Amygdala (tissue), 56 donors: ENCODE measurements at regions not wholly inside any gene's neighbourhood (a gene's known extent, or its start where the extent isn't known, plus 50 kb on each side); places are given as distances from the start of the nearest gene placed in this dataset.

ENCODE experiments used
- DNase-seq, 56 donors: peaks; one replicate each; lab custom pipeline; 2025; lab: John Stamatoyannopoulos, UW

DNA sequence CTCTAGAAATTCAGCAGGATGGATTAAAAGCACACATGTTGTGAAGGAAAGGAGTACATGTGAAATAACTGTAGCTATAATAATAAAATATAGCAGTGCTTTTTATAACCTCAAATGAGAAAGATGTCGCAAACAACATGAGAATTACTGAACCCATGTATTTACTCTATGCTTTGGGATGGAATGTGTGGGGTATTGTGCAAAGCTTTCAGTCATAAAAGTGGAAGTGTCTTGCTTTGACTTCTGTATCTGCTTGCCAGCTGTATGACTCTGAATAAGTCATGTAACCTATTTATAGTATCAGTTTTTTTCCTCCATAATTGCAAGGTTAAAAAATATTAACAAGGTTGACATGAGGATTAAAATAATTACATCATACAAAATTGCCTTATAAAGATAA lies 519.3 kb upstream of the CADM2 start:
- DNase-seq = no peak

DNA sequence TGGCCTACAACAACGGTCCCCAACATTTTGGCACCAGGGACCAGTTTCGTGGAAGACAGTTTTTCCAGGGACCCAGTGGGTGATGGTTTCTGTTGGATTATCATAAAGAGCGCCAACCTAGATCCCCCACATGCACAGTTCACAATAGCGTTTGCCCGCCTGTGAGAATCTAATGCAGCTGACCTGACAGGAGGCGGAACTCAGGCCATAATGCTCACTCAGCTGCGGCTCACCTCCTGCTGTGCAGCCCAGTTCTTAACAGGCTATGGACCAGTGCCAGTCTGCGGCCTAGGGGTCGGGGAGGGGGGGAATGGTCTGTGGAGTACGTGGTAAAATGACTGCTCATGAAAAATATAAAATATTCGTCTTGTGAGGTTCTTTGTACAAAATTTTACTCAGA lies 518.5 kb upstream of the CADM2 start:
- peak in 1 of 56 donors; percentile 0 for DNase-seq

DNA sequence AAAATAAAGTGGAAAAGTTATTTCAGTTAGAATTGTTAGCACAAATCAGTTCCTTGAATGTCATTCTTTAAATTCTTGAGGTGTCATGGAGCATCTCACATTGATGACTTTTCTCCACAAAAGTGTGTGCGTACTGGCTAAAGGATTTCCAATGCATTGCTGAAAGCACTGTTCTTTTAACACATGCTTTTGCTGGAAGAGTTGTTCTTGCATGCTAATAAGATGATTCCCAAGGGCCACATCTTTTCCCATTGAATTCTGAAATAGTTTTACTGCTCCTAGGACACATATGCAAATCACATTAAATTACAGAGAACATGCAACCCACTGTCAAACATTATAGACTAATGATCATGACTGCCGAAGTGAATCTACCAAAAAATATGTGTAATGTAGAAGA lies 516.3 kb upstream of the CADM2 start:
- no peak for DNase-seq

DNA sequence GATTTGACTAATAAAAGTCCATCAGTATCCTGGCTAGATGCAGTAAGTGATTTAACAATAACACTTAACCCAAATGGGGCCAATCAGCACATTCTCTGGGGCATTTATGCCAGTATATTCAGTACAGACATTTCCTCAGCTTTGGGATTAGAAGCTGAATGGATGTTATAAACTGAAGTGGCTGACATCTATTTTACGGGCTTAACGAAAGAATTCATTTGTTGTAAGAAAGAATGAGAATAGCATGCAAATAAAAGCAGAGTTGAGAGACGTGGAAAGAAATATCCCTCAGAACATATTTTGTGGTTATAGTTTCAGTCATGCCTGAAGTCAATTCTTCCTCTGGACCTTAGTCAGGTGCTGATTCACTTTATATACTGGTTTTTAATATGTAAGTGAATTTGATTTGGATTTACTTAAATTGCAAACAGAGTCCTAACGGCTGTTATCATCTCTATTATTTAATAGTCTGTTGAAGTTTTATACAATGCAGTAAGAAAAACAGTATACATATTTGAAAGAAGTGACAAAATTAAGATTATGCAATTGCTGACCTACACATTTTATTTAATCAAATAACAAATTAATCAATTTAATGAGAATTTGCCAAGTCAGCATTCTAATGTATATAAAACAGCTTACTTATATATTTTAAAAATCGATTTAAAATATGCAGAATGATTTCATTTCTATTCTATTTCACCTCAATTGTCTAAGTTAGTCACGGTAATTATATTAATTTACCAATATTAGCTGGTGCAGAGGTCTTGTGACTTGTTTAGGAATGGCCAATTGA lies 513.9 kb upstream of the CADM2 start:
- no peak for DNase-seq

DNA sequence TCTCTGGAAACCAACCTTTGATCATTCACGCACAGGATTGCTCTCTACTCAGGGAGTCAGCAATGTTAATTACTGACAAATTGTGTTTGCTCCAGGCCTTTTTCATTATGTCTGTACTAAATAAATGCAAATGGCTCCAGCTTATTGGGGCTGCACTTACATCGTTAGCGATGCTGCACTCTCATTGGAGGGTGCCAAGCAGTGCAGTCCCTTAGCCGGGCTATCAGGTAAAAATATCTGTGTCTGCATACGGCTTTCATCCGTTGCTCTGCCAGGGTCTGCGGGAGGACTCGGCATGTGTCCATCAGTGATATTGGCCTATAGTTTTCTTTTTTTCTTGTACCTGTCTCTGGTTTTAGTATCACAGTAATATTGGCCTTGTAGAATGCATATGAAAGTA lies 471.5 kb upstream of the CADM2 start:
- DNase-seq = no peak

DNA sequence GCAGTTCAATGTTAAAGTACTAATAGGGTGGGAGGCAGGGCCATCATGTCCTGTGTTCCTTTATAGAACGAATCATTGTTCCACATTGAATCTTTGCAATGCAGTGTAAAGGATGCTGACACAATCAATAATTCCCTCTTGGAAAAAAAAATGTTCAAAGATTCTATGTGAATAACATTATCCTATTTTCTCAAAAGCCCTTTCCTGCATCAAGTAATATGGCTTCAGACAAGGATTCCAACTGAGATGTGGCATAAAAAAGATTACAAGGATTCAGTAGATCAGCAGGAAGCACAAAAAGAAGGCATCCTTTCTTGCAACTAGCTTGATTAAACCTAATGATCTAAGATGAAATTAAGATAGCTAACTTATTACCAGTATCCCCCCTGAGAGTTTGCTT lies 454.0 kb upstream of the CADM2 start:
- no peak for DNase-seq

DNA sequence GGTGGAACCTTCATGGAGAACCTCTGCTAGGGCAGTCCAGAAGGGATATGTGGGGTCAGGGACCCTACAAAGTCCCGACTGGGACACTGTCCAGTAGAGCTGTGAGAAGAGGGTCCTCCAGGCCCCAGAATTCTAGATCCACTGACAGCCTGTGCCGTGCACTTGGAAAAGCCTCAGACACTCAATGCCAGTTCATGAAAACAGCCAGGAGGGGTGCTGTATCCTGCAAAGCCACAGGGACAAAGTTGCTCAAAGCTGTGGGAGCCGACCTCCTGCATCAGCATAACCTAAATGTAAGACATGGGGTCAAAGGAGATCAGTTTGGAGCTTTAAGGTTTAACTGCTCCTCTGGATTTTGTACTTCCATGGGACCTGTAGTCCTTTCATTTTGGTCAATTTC lies 448.8 kb upstream of the CADM2 start:
- no peak for DNase-seq

DNA sequence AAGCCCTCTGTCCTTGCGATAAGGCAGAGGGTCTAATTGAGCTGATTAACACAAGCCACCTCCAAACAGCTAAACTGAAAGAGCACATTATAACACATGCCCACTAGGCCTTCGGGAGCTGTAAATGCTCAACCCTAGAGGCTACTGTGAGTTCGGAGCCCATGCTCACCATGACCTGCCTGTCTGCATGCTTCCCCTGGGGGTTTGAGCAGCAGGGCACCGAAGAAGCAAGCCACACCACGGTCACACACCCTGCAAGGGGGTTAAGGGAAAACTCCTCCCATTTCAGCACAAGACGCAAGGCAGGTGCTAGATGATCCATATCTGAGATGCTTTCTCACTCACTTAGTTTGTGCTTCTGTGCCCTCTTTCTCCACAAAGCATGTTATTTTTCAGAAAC lies 435.9 kb upstream of the CADM2 start:
- DNase-seq = no peak

DNA sequence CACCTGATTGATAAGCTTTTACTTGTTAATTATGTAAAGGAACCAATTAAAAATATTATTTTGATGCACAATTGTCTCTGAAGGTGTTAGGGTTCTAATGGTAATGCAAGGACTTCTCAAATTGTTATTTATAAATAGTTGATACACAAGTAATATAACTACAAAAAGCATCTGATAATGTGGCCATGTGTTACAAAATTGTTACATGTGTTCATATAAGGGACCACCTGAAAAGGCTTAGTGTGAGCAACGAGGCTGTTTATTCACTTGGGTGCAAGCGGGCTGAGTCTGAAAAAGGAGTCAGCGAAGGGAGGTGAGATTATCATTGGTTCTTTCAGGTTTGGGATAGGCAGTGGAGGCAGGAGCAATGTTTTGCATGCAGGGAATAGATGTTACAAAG lies 421.9 kb upstream of the CADM2 start:
- no peak for DNase-seq

DNA sequence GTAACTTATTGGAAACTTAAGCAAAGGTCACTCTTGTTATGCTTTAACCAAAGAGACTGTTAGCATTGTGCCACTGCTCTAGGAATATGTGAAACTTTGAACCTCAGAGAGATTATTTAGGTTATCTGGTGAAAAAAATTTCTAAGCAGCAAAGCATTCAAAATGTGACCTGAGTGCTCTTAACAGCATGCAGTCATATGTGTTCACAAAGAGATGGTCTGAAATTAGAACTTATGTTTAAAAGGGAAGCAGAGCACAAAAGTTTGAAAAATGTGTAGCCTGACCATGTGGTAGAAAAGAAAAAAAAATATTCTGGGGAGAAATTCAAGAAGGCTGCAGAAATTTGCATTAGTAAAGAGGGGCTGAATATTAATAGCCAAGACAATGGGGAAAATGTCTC lies 420.2 kb upstream of the CADM2 start:
- DNase-seq = no peak

DNA sequence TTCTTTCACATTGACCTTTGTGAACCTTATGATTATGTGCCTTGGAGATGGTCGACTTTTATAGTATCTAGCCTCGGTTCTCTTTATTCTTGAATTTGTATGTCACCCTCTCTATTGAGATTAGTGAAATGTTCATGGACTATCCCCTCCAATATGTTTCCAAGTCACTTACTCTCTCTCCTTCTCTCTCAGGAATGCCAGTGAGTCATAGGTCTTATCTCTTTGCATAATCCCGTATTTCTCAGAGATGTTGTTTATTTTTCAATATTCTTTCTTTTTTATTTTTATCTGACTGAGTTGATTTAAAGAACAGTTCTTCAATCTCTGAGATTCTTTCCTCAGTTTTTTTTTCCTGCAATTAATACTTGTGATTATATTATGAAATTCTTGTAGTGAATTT lies 411.6 kb upstream of the CADM2 start:
- no peak for DNase-seq

DNA sequence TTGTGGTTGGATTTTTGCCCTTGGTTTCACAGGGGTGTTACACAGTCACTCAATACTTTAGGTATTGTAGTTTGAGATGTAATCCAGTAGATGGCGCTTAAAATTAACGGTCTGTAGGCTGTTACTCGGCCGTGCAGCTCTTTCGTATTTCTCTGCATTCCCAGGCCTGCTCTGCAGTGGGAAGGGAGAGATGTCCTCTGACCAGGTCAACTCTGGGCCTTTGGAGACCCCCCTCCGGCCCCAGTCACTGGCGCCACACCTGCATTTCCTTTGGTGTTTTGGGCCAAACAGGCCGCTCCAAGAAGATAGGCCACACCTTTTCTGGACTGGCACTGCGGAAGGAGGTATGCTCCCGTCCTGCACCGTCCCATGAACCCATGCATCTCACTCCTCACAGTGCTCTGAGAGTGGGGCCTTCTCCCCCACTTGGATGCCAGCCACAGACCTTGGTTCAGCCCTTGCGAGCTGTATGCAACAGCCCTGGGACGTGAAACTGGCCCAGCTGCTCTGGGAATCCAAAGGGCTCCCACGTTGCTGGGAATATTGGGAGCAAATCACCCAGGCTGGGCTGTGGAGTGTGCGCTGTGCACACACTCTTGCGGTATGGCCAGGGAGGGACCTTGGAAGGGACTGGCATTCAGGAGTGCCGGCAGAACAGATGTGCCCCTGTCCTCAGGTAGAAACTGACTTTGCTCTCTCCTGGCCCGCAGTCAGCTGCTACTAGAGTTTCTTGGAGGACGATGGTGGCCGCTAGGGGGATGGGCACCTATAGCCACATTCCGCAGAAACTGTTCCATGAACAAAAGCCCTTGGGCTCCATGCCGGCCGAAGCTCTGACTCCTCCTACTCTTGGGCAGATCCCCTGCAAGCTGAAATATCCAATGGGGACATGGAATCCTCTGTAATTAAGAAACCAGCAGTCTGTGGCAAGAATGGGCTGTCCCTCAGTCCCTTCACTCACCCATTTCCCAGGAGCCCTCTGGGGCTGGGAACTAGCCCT lies 410.5 kb upstream of the CADM2 start:
- DNase-seq = peak in 19 of 56 donors; percentile 2 to 38 (median 9)

DNA sequence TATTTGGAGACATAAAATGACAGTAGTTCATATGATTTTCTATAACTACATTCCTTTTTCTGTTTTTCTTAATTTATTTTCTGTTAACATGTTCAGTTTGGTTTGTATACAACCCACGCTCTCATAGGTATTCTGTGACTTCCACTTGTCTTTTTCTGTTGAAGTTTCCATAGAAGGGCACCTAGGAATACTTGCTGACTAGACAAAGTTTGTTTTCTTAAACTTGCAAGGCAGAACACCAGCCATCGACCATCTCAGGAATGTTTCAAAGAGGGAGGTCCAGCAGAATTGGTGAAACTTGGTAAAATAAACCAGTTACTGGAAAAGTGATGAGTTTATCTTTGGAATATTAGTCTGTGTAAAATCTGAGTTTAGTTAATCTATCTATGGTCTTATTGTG lies 403.2 kb upstream of the CADM2 start:
- no peak for DNase-seq

DNA sequence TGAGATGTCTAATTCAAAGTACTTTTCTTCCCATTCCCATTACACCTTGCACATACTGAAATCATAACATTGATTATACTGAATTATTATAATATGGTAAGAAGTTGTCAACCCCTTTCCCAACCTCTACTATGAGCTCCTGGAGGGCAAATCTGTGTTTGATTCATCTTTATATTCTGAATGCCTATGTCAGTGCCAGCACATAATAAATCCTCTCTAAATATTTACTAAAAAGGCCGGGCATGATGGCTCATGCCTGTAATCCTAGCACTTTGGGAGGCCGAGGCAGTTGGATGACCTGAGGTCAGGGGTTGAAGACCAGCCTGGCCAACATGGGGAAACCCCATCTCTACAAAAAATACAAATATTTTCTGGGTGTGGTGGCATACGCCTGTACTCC lies 392.5 kb upstream of the CADM2 start:
- no peak for DNase-seq

DNA sequence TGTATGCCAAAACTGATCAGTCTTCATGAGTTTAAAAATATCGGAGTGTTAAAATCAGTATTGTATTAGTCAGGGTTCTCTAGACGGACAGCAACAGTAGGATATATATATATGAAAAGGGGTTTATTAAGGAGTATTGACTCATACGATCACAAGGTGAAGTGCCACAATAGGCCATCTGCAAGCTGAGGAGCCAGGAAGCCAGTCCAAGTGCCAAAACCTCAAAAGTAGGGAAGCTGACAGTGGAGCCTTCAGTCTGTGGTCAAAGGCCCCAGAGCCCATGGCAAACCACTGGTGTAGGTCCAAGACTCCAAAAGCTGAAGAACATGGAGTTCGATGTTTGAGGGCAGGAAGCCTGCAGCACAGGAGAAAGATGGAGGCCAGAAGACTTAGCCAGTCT lies 391.0 kb upstream of the CADM2 start:
- DNase-seq = no peak

DNA sequence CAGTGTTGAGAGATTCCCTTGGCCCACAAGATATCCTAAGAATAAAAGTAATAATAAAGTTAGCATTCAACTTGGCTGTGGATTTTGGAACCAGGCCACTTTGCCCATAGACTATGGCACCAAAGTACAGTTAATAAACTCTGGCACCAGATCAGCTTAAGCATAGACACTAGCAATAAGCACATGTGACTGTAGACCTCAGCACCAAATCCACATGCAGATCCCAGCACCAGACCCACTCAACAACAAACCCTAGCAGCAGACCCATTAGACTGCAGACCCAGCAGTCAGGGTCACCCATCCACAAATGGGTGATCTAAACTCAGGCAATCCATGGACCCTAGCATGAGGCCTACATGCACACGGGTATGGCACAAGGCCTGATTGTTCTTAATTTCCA lies 384.8 kb upstream of the CADM2 start:
- DNase-seq = no peak

DNA sequence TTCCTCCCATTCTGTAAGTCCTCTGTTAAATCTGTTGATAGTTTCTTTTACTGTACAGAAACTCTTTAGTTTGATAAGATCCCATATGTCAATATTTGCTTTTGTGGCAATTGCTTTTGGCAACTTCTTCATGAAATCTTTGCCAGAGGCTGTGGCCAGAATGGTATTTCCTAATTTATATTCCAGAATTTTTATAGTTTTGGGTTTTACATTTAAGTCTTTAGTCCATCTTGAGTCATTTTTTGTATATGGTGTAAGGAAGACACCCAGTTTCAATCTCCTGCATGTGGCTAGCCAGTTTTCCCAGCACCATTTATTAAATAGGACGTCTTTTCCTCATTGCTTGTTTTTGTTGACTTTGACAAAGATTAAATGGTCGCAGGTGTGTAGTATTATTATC lies 372.4 kb upstream of the CADM2 start:
- DNase-seq = no peak

DNA sequence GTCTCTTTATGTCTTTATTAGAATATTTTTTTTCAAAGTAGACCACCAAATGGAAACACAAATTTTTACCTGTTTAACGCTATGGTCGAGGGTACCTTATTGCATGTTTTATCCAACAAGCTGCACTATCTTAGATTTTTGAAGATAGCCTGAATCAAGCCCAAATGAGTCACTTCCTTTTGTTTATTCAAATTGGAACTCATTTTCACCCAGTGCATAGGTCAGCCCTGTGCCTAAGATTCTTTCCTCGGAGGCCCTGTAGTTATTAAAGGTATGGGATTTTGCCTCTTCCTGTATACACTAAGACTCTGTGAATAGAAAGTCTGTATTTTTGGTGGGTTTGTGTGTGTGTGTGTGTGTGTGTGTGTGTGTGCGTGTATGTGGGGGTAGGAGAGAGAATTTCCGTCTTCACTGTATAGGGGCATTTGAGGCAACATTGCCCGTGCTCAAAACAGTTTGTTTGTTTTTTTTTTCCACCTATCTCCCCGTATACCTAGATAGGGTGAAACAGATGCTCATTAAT lies 358.0 kb upstream of the CADM2 start:
- no peak for DNase-seq

DNA sequence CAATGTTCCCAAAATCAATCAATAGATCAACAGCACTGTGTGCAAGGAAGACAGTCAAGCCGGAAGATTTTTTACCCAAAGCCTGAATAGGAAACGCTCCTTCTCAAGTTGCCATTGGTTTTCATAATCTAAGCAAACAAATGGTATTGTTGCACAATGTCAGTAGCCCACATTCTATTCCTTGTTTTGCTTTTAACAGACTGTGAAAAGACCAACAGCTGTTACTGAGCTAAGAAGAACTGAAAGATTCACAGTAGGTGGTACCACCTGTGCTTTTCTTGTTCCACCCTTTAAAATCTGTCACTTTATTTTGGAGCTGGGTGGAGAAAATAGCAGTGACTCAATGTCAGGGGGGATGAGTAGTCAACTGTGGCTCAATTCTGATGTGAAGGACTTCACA lies 357.5 kb upstream of the CADM2 start:
- no peak for DNase-seq

DNA sequence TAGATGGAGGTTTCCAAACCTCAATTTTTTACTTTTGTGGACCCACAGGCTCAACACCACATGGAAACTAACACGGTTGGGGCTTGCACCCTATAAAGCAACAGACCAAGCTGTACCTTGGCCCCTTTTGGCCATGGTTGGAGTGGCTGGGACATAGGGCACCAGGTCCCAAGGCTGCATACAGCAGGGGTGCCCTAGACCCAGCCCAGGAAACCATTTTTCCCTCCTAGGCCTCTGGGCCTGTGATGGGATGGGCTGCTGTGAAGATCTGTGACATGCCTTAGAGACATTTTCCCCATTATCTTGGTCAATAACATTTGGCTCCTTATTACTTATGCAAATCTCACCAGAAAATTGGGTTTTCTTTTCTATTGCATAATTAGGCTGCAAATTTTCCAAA lies 337.0 kb upstream of the CADM2 start:
- DNase-seq = no peak

DNA sequence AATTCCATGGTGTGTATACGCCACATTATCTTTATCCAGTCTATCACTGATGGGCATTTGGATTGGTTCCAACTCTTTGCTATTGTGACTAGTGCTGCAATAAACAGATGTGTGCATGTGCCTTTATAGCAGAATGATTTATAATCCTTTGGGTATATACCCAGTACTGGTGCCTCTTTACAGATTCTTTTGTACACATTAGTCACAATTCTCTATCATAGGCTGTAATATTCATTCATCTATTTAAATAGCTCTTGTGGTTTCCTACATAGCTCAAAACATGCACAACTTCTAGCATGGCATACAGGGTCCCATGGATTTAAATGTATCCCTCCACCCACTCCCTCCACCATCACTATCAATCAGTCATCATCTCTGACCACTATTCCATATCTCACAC lies 324.1 kb upstream of the CADM2 start:
- no peak for DNase-seq

DNA sequence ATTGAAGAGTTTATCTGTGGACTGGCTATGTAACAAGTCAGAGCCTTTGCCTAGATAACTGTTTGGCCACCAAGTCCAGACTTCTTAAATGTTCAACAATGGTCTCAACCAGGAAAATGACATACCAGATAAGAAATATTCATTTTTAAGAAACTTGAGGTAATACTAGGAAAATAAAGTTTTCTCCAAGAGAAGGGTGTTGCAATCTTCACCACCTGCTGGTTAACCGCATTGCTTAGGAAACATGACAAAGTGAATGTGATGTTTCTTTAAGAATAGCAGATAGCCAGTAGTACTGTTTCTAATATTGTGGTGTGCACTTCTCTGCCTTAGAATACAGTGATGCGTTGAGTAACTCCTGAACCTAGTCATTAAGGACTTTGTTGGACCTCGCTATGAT lies 321.5 kb upstream of the CADM2 start:
- no peak for DNase-seq
